ENCODE measurements at regions not wholly inside any gene's neighbourhood (a gene's known extent, or its start where the extent isn't known, plus 50 kb on each side); places are given as distances from the start of the nearest gene placed in this dataset.

DNA sequence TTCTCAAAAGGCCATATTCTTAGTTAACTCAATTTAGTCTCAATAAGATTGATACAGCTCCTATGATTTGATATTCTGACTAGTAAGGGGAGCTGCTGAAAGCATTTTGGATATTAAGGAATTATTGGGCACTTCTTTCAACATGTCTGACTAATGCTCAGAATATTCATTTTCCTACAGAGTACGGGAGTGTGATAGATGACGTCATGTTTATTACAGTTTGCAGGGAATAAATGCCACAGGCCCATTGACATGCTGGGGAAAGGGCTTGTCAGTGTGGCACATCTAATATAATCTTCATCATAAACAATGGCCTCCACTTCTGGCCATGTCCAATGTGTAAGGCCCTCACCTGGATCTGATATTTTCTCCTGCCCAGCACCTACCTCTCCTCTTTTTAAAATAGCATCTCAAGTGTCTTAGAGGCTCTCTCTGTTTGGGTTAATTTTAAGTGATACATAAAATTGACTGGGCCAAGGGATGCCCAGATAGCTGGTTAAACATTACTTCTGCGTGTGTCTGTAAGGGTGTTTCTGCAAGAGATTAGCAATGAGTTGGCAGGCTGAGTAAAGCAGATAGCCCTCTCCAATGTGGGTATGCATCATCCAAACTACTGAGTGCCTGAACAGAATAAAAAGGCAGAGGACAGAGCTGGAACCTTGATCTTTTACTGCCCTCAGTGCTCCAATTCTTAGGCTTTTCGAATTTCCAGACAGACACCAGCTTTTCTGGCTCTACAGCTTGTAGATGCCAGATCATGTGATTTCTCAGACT, 99.3 kb downstream of the SLC24A2 start:
- no peaks in the 10 kb centered on the region for H3K36me3 ChIP-seq (replicated peaks; ENCODE audit: insufficient read depth, low read length)
- H3K9me2 ChIP-seq (replicated peaks; ENCODE audit: insufficient read depth, low read length), result no peaks in the 10 kb centered on the region
- DNase-seq, result no peak
- no peak overlapping the region for H3K4me3 ChIP-seq (ENCODE audit: low read length)
- no peaks in the 10 kb centered on the region for H3K27me3 ChIP-seq (replicated peaks; ENCODE audit: insufficient read depth, low read length)
- H3K4me1 ChIP-seq (ENCODE audit: low read length), result no peaks in the 10 kb centered on the region
- TF ChIP-seq, protein P1, sequence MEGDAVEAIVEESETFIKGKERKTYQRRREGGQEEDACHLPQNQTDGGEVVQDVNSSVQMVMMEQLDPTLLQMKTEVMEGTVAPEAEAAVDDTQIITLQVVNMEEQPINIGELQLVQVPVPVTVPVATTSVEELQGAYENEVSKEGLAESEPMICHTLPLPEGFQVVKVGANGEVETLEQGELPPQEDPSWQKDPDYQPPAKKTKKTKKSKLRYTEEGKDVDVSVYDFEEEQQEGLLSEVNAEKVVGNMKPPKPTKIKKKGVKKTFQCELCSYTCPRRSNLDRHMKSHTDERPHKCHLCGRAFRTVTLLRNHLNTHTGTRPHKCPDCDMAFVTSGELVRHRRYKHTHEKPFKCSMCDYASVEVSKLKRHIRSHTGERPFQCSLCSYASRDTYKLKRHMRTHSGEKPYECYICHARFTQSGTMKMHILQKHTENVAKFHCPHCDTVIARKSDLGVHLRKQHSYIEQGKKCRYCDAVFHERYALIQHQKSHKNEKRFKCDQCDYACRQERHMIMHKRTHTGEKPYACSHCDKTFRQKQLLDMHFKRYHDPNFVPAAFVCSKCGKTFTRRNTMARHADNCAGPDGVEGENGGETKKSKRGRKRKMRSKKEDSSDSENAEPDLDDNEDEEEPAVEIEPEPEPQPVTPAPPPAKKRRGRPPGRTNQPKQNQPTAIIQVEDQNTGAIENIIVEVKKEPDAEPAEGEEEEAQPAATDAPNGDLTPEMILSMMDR (IDR thresholded peaks at IDR 0.05; ENCODE audit: low read length), result no peak
- TF ChIP-seq EZH2phosphoT487 (IDR thresholded peaks at IDR 0.05; ENCODE audit: low read length) (no peak), EZH2 (optimal IDR thresholded peaks at IDR 0.05; ENCODE audit: low read depth, low read length) (no peak)
- no peak overlapping the region for H3K9ac ChIP-seq (ENCODE audit: low read length)
- H3K79me2 ChIP-seq (ENCODE audit: low read length), result no peaks in the 10 kb centered on the region
- no peak overlapping the region for H3K27ac ChIP-seq (ENCODE audit: low read length)
- H4K20me1 ChIP-seq (ENCODE audit: insufficient read depth, low read length), result no peaks in the 10 kb centered on the region
- no peaks in the 10 kb centered on the region for H3F3A ChIP-seq (ENCODE audit: insufficient read depth, low read length)
- H3K4me2 ChIP-seq (ENCODE audit: low read depth, low read length), result no peak overlapping the region
- H3K9me3 ChIP-seq (replicated peaks; ENCODE audit: insufficient read depth, low read length), result no peaks in the 10 kb centered on the region
- no peak overlapping the region for H2AFZ ChIP-seq (ENCODE audit: low read length)

DNA sequence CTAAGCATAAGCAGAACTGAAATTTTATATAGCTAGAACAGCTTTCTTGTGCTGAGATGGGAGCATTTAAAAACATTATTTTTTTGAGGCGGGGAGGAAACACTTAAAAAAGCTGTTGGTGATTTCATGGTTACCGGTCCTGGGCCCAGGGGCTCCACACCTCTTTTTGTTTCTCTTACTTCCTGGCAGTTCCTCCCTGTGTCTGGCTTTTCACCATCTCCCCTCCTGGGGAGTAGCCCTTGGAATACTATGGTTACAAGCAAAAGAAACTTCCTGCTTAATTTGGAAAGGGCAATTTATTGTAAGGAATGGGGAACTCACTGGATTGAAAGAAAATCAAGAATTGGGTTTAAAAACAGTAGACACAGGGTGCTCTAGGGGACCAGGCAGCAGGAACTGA, 105.1 kb downstream of the SLC24A2 start:
- Histone ChIP-seq H3K9me2 (replicated peaks; ENCODE audit: insufficient read depth, low read length) (no peaks in the 10 kb centered on the region), H3K27ac (ENCODE audit: low read length) (no peak overlapping the region), H3K27me3 (replicated peaks; ENCODE audit: insufficient read depth, low read length) (no peaks in the 10 kb centered on the region), H2AFZ (ENCODE audit: low read length) (no peak overlapping the region), H4K20me1 (ENCODE audit: insufficient read depth, low read length) (no peaks in the 10 kb centered on the region), H3K4me2 (ENCODE audit: low read depth, low read length) (no peak overlapping the region), H3K9me3 (replicated peaks; ENCODE audit: insufficient read depth, low read length) (no peaks in the 10 kb centered on the region), H3K4me1 (ENCODE audit: low read length) (no peaks in the 10 kb centered on the region), H3K79me2 (ENCODE audit: low read length) (no peaks in the 10 kb centered on the region), H3K4me3 (ENCODE audit: low read length) (no peak overlapping the region), H3K9ac (ENCODE audit: low read length) (no peak overlapping the region), H3K36me3 (replicated peaks; ENCODE audit: insufficient read depth, low read length) (no peaks in the 10 kb centered on the region), H3F3A (ENCODE audit: insufficient read depth, low read length) (no peaks in the 10 kb centered on the region)
- TF ChIP-seq EZH2 (optimal IDR thresholded peaks at IDR 0.05; ENCODE audit: low read depth, low read length), result no peak
- TF ChIP-seq EZH2phosphoT487 (IDR thresholded peaks at IDR 0.05; ENCODE audit: low read length), result no peak
- TF ChIP-seq, protein P1 (IDR thresholded peaks at IDR 0.05; ENCODE audit: low read length), result no peak
- no peak for DNase-seq

GRCh38 chr9:19682397-19682796, 106.4 kb downstream of the SLC24A2 start:
- H3K27ac ChIP-seq (ENCODE audit: low read length), result no peak overlapping the region
- no peaks in the 10 kb centered on the region for H3K4me1 ChIP-seq (ENCODE audit: low read length)
- no peaks in the 10 kb centered on the region for H3F3A ChIP-seq (ENCODE audit: insufficient read depth, low read length)
- H3K4me3 ChIP-seq (ENCODE audit: low read length), result no peak overlapping the region
- H3K9me2 ChIP-seq (replicated peaks; ENCODE audit: insufficient read depth, low read length), result no peaks in the 10 kb centered on the region
- H3K4me2 ChIP-seq (ENCODE audit: low read depth, low read length), result no peak overlapping the region
- no peaks in the 10 kb centered on the region for H3K9me3 ChIP-seq (replicated peaks; ENCODE audit: insufficient read depth, low read length)
- no peaks in the 10 kb centered on the region for H3K36me3 ChIP-seq (replicated peaks; ENCODE audit: insufficient read depth, low read length)
- no peak for TF ChIP-seq EZH2 (optimal IDR thresholded peaks at IDR 0.05; ENCODE audit: low read depth, low read length)
- TF ChIP-seq, protein P1 (IDR thresholded peaks at IDR 0.05; ENCODE audit: low read length), result no peak
- no peak for TF ChIP-seq EZH2phosphoT487 (IDR thresholded peaks at IDR 0.05; ENCODE audit: low read length)
- no peaks in the 10 kb centered on the region for H4K20me1 ChIP-seq (ENCODE audit: insufficient read depth, low read length)
- H3K9ac ChIP-seq (ENCODE audit: low read length), result no peak overlapping the region
- H3K79me2 ChIP-seq (ENCODE audit: low read length), result no peaks in the 10 kb centered on the region
- DNase-seq, result no peak
- no peak overlapping the region for H2AFZ ChIP-seq (ENCODE audit: low read length)
- no peaks in the 10 kb centered on the region for H3K27me3 ChIP-seq (replicated peaks; ENCODE audit: insufficient read depth, low read length)

Measured in MM.1S (cell line).